CD14-positive monocyte (primary cell): ENCODE measurements at regions not wholly inside any gene's neighbourhood (a gene's known extent, or its start where the extent isn't known, plus 50 kb on each side); places are given as distances from the start of the nearest gene placed in this dataset.

ENCODE experiments used
- DNase-seq, 3 donors: peaks; one replicate each; pipeline ENCODE4 v3.0.0-alpha.2; 2011 to 2022
- H2AFZ ChIP-seq: 2 replicates; pipeline ENCODE4 v1.6.0; 2012; ENCODE audit warnings: mild to moderate bottlenecking, low read depth, low read length, inconsistent platforms; ENCODE audit not compliant: insufficient read depth, poor library complexity, severe bottlenecking
- H3K27ac ChIP-seq, 2 donors: 1 replicate in 1 of 2; 2 replicates in 1 of 2; pipeline ENCODE4 v1.5.1; 2012 to 2013; ENCODE audit warnings: low read length in 2 of 2, control low read depth in 1 of 2, inconsistent platforms in 1 of 2, low read depth in 1 of 2, mild to moderate bottlenecking in 1 of 2
- H3K27me3 ChIP-seq, 2 donors: one replicate each; pipeline versions ENCODE4 v1.6.0 to v1.6.1; 2011 to 2013; ENCODE audit warnings: low read length in 2 of 2; ENCODE audit not compliant: control insufficient read depth in 2 of 2, insufficient read depth in 2 of 2
- H3K36me3 ChIP-seq, 2 donors: replicated peaks in 1 of 2; 1 replicate in 1 of 2; 2 replicates in 1 of 2; pipeline versions ENCODE4 v1.5.1 to v1.6.1; 2012 to 2013; ENCODE audit warnings: low read length in 2 of 2, control low read depth in 1 of 2, inconsistent platforms in 1 of 2, mild to moderate bottlenecking in 1 of 2; ENCODE audit not compliant: insufficient read depth in 2 of 2, control insufficient read depth in 1 of 2
- H3K4me1 ChIP-seq, 2 donors: 1 replicate in 1 of 2; 2 replicates in 1 of 2; pipeline versions ENCODE4 v1.5.1 to v1.6.1; 2012 to 2013; ENCODE audit warnings: low read length in 2 of 2, control low read depth in 1 of 2, inconsistent platforms in 1 of 2, mild to moderate bottlenecking in 1 of 2, moderate library complexity in 1 of 2; ENCODE audit not compliant: insufficient read depth in 2 of 2, control insufficient read depth in 1 of 2
- H3K4me2 ChIP-seq: replicated peaks from 2 replicates; pipeline ENCODE3; 2012; ENCODE audit warnings: low read length, moderate library complexity, mild to moderate bottlenecking; ENCODE audit not compliant: poor library complexity, severe bottlenecking; ENCODE audit errors: extremely low read depth
- H3K4me3 ChIP-seq, 3 experiments: fragments of 200-600 bp in 1 of 3; sonication (generic) in 1 of 3; replicated peaks in 1 of 3; 1 replicate in 2 of 3; 2 replicates in 1 of 3; pipeline ENCODE4 v1.5.1; 2011 to 2013; ENCODE audit warnings: low read length in 3 of 3, mild to moderate bottlenecking in 3 of 3, control low read depth in 2 of 3, low read depth in 2 of 3, inconsistent platforms in 1 of 3, moderate library complexity in 1 of 3
- H3K79me2 ChIP-seq: 2 replicates; pipeline ENCODE4 v1.6.0; 2012; ENCODE audit warnings: mild to moderate bottlenecking, control low read depth, inconsistent platforms, low read length, moderate library complexity; ENCODE audit not compliant: insufficient read depth
- H3K9ac ChIP-seq: 2 replicates; pipeline ENCODE4 v1.6.0; 2017; ENCODE audit warnings: low read length, mild to moderate bottlenecking; ENCODE audit not compliant: insufficient read depth, poor library complexity, severe bottlenecking
- H3K9me3 ChIP-seq, 2 donors: replicated peaks in 1 of 2; 1 replicate in 1 of 2; 2 replicates in 1 of 2; pipeline versions ENCODE4 v1.5.1 to v1.6.1; 2012 to 2013; ENCODE audit warnings: low read length in 2 of 2, control low read depth in 1 of 2; ENCODE audit not compliant: control insufficient read depth in 1 of 2, insufficient read depth in 1 of 2
- H4K20me1 ChIP-seq: 2 replicates; pipeline ENCODE4 v1.6.0; 2012; ENCODE audit warnings: mild to moderate bottlenecking, low read length, control low read depth, moderate library complexity; ENCODE audit not compliant: insufficient read depth
- H3K27ac Mint-ChIP-seq, 7 donors: one replicate each; pipeline ENCODE4 v1.8.0; 2020; ENCODE audit warnings: mild to moderate bottlenecking in 7 of 7, mixed read lengths in 7 of 7, moderate library complexity in 6 of 7, inconsistent platforms in 2 of 7
- H3K27me3 Mint-ChIP-seq, 3 donors: one replicate each; pipeline ENCODE4 v1.8.0; 2021 to 2022; ENCODE audit warnings: low read depth in 3 of 3, mild to moderate bottlenecking in 3 of 3, mixed read lengths in 3 of 3, moderate library complexity in 3 of 3, inconsistent platforms in 1 of 3
- H3K36me3 Mint-ChIP-seq, 2 donors: one replicate each; pipeline ENCODE4 v1.8.0; 2020; ENCODE audit warnings: mixed read lengths in 2 of 2, inconsistent platforms in 1 of 2, mild to moderate bottlenecking in 1 of 2
- H3K4me1 Mint-ChIP-seq: one replicate; pipeline ENCODE4 v1.8.0; 2020; ENCODE audit warnings: mild to moderate bottlenecking, mixed read lengths
- H3K4me3 Mint-ChIP-seq, 2 donors: one replicate each; pipeline ENCODE4 v1.8.0; 2020; ENCODE audit warnings: mild to moderate bottlenecking in 2 of 2, mixed read lengths in 2 of 2, moderate library complexity in 1 of 2
- H3K9me3 Mint-ChIP-seq, 7 donors: one replicate each; pipeline ENCODE4 v1.8.0; 2020 to 2022; ENCODE audit warnings: mixed read lengths in 7 of 7, mild to moderate bottlenecking in 6 of 7, moderate library complexity in 6 of 7, inconsistent platforms in 2 of 7
- intact Hi-C, 2 donors: fragments of 100-400 bp; cut with micrococcal nuclease; formaldehyde crosslinking; loops; one replicate each; pipeline versions ENCODE4 v1.15.0 to v1.15.1; 2023
- TF ChIP-seq, protein P1 (sequence below): fragments of 200-600 bp; IDR thresholded peaks from one replicate; pipeline ENCODE4 v1.8.0; 2022; ENCODE audit warnings: antibody characterized with exemption, mild to moderate bottlenecking

DNA sequence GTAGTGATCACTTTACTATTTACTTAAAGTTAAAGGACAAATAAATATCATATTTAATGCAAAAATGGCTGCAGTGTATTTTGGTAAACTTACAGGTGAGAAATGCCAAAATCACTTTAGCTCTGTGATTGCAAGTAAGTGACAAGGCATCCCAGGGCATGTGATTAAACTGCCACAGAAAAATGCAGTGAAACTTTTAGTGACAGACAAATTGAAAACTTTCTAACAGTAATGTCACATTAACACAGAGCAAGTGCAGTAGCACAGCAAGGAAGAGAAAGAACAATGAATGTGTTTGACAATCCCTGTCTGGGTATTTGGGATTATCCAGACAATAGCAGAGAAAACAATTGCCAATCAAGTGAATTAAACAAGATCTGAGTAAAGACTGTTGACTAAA lies 606.8 kb downstream of the SLCO4C1 start:
- Mint-ChIP-seq H3K36me3 (no peaks in the 10 kb centered on the region), H3K4me1 (no peaks in the 10 kb centered on the region), H3K4me3 (no peak overlapping the region), H3K9me3 (no peaks in the 10 kb centered on the region), H3K27ac (no peak overlapping the region), H3K27me3 (peaks cover 0 to 2% (median 2%) of the 10 kb centered on the region in 3 donors)
- H3K27ac ChIP-seq = no peak overlapping the region
- H3K4me3 ChIP-seq = no peak overlapping the region
- H3K9ac ChIP-seq = no peak overlapping the region
- H2AFZ ChIP-seq = no peak overlapping the region
- no peaks in the 10 kb centered on the region for H3K9me3 ChIP-seq
- no peaks in the 10 kb centered on the region for H3K36me3 ChIP-seq
- no peak for DNase-seq
- no peaks in the 10 kb centered on the region for H4K20me1 ChIP-seq
- intact Hi-C loops = no loop called here
- H3K79me2 ChIP-seq = no peaks in the 10 kb centered on the region
- no peak overlapping the region for H3K4me2 ChIP-seq
- H3K4me1 ChIP-seq = no peaks in the 10 kb centered on the region
- TF ChIP-seq, protein P1, sequence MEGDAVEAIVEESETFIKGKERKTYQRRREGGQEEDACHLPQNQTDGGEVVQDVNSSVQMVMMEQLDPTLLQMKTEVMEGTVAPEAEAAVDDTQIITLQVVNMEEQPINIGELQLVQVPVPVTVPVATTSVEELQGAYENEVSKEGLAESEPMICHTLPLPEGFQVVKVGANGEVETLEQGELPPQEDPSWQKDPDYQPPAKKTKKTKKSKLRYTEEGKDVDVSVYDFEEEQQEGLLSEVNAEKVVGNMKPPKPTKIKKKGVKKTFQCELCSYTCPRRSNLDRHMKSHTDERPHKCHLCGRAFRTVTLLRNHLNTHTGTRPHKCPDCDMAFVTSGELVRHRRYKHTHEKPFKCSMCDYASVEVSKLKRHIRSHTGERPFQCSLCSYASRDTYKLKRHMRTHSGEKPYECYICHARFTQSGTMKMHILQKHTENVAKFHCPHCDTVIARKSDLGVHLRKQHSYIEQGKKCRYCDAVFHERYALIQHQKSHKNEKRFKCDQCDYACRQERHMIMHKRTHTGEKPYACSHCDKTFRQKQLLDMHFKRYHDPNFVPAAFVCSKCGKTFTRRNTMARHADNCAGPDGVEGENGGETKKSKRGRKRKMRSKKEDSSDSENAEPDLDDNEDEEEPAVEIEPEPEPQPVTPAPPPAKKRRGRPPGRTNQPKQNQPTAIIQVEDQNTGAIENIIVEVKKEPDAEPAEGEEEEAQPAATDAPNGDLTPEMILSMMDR = no peak
- no peaks in the 10 kb centered on the region for H3K27me3 ChIP-seq

DNA sequence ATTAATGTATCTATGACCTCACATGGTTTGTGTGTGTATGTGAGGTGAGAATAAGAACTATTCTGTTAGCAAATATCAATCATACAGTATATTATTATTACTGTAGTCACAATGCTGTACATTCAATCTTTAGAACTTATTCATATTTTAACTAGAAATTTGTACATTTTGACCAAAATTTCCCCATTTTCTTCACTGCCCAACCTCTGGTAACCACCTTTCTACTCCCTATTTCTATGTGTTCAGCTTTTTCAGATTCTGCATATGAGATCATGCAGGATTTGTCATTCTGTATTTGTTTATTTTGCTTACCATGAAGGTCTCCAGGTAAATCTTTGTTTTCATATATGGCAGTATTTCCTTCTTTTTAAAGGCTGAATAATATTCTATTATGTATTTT lies 607.9 kb downstream of the SLCO4C1 start:
- no peaks in the 10 kb centered on the region for H3K27me3 ChIP-seq
- H3K4me2 ChIP-seq = no peak overlapping the region
- H3K27ac ChIP-seq = no peak overlapping the region
- H3K36me3 Mint-ChIP-seq = no peaks in the 10 kb centered on the region
- DNase-seq = no peak
- H3K9ac ChIP-seq = no peak overlapping the region
- no peaks in the 10 kb centered on the region for H3K9me3 ChIP-seq
- no peak overlapping the region for H2AFZ ChIP-seq
- no peaks in the 10 kb centered on the region for H3K4me1 ChIP-seq
- no peaks in the 10 kb centered on the region for H4K20me1 ChIP-seq
- H3K36me3 ChIP-seq = no peaks in the 10 kb centered on the region
- intact Hi-C loops = no loop called here
- H3K4me1 Mint-ChIP-seq = no peaks in the 10 kb centered on the region
- no peak overlapping the region for H3K27ac Mint-ChIP-seq
- H3K79me2 ChIP-seq = no peaks in the 10 kb centered on the region
- H3K9me3 Mint-ChIP-seq = no peaks in the 10 kb centered on the region
- no peak overlapping the region for H3K4me3 Mint-ChIP-seq
- H3K4me3 ChIP-seq = no peak overlapping the region
- TF ChIP-seq, protein P1 = no peak
- peaks cover 0 to 2% (median 2%) of the 10 kb centered on the region in 3 donors for H3K27me3 Mint-ChIP-seq
